Muscle of leg (tissue), 3 donors: ENCODE measurements at regions not wholly inside any gene's neighbourhood (a gene's known extent, or its start where the extent isn't known, plus 50 kb on each side); places are given as distances from the start of the nearest gene placed in this dataset.
"Not testable (repeated sequence)": the region's sequence is repeated elsewhere in the genome, so short reads cannot be mapped to it uniquely, and the experiment has no call there.

Source experiments
- DNase-seq: peaks from one replicate; pipeline ENCODE4 v3.0.0; 2013
- H3K27ac ChIP-seq: one replicate; pipeline ENCODE4 v1.5.1; 2013; ENCODE audit warnings: mild to moderate bottlenecking, low read length, control low read depth
- H3K27me3 ChIP-seq: one replicate; pipeline ENCODE4 v1.6.1; 2013; ENCODE audit warnings: low read length; ENCODE audit not compliant: control insufficient read depth, insufficient read depth
- H3K36me3 ChIP-seq: one replicate; pipeline ENCODE4 v1.6.1; 2013; ENCODE audit warnings: low read length; ENCODE audit not compliant: control insufficient read depth, insufficient read depth
- H3K4me1 ChIP-seq: one replicate; pipeline ENCODE4 v1.6.1; 2013; ENCODE audit warnings: low read length; ENCODE audit not compliant: control insufficient read depth, insufficient read depth
- H3K4me3 ChIP-seq: one replicate; pipeline ENCODE4 v1.5.1; 2013; ENCODE audit warnings: low read length, control low read depth
- H3K9me3 ChIP-seq: replicated peaks from 2 replicates; pipeline ENCODE4 v1.6.1; 2013; ENCODE audit warnings: low read depth, low read length; ENCODE audit not compliant: control insufficient read depth
- WGBS: methylation state at CpG from one replicate; pipeline ENCODE4 v1.1.5; 2013; ENCODE audit warnings: missing lambda C conversion rate; ENCODE audit not compliant: insufficient coverage; 5-methylcytosine and 5-hydroxymethylcytosine counted together

- H3K4me3 ChIP-seq = no peak overlapping the region
- no peak overlapping the region for H3K27ac ChIP-seq
- H3K4me1 ChIP-seq = peaks cover 3% of the 10 kb centered on the region
- 67% methylated on average over 1 of the region's 5 CpGs for WGBS
- H3K27me3 ChIP-seq = no peaks in the 10 kb centered on the region
- no peaks in the 10 kb centered on the region for H3K9me3 ChIP-seq
- no peaks in the 10 kb centered on the region for H3K36me3 ChIP-seq
- DNase-seq = peak; percentile 40
Measured at GRCh38 chr5:20832204-20833080, 844.4 kb upstream of the CDH18 start.

- H3K36me3 ChIP-seq, H3K9me3 ChIP-seq, DNase-seq, H3K27ac ChIP-seq, H3K27me3 ChIP-seq, H3K4me3 ChIP-seq, H3K4me1 ChIP-seq: not testable (repeated sequence)
- WGBS = no CpG with 5 or more reads among the region's 1 CpG
Measured at GRCh38 chr5:20825951-20826350, 838.0 kb upstream of the CDH18 start.

GRCh38 chr5:20797216-20797615, 809.2 kb upstream of the CDH18 start:
- WGBS = no CpG with 5 or more reads among the region's 1 CpG
- peak; percentile 64 for DNase-seq
- not testable (repeated sequence) for H3K9me3 ChIP-seq

GRCh38 chr5:20784755-20785154, 796.8 kb upstream of the CDH18 start:
- DNase-seq, H3K4me3 ChIP-seq, H3K27ac ChIP-seq, H3K27me3 ChIP-seq, H3K4me1 ChIP-seq, H3K36me3 ChIP-seq, H3K9me3 ChIP-seq: not testable (repeated sequence)
- no CpG with 5 or more reads among the region's 5 CpGs for WGBS

More at GRCh38 chr5:20797216-20797615, 809.2 kb upstream of the CDH18 start:
- not testable (repeated sequence) for H3K4me1 ChIP-seq, H3K4me3 ChIP-seq, H3K27me3 ChIP-seq, H3K36me3 ChIP-seq, H3K27ac ChIP-seq

- H3K4me3 ChIP-seq, DNase-seq, H3K36me3 ChIP-seq, H3K4me1 ChIP-seq, H3K27ac ChIP-seq, H3K27me3 ChIP-seq, H3K9me3 ChIP-seq: not testable (repeated sequence)
- no CpG with 5 or more reads among the region's 2 CpGs for WGBS
Measured at GRCh38 chr5:20783484-20783883, 795.5 kb upstream of the CDH18 start.

GRCh38 chr5:20771338-20771737, 783.3 kb upstream of the CDH18 start:
- not testable (repeated sequence) for DNase-seq, H3K4me1 ChIP-seq, H3K27ac ChIP-seq, H3K9me3 ChIP-seq, H3K36me3 ChIP-seq, H3K4me3 ChIP-seq, H3K27me3 ChIP-seq
- no CpG with 5 or more reads among the region's 2 CpGs for WGBS

- DNase-seq, H3K27me3 ChIP-seq, H3K9me3 ChIP-seq, H3K4me1 ChIP-seq, H3K4me3 ChIP-seq, H3K36me3 ChIP-seq, H3K27ac ChIP-seq: not testable (repeated sequence)
- no CpG with 5 or more reads among the region's 2 CpGs for WGBS
Measured at GRCh38 chr5:20765074-20765473, 777.1 kb upstream of the CDH18 start.

- H3K4me1 ChIP-seq, H3K9me3 ChIP-seq, H3K36me3 ChIP-seq, H3K27ac ChIP-seq, H3K4me3 ChIP-seq, H3K27me3 ChIP-seq, DNase-seq: not testable (repeated sequence)
Measured at GRCh38 chr5:20759459-20759858, 771.5 kb upstream of the CDH18 start.

- not testable (repeated sequence) for H3K27me3 ChIP-seq, H3K4me1 ChIP-seq, H3K9me3 ChIP-seq, H3K36me3 ChIP-seq, DNase-seq, H3K4me3 ChIP-seq, H3K27ac ChIP-seq
- WGBS = no CpG with 5 or more reads among the region's 2 CpGs
Measured at GRCh38 chr5:20752179-20752578, 764.2 kb upstream of the CDH18 start.

- not testable (repeated sequence) for DNase-seq, H3K27me3 ChIP-seq, H3K27ac ChIP-seq, H3K4me1 ChIP-seq, H3K9me3 ChIP-seq, H3K36me3 ChIP-seq, H3K4me3 ChIP-seq
- no CpG with 5 or more reads among the region's 2 CpGs for WGBS
Measured at GRCh38 chr5:20735715-20736114, 747.7 kb upstream of the CDH18 start.

GRCh38 chr5:20732223-20732622, 744.2 kb upstream of the CDH18 start:
- H3K4me1 ChIP-seq, H3K27me3 ChIP-seq, H3K36me3 ChIP-seq, DNase-seq, H3K27ac ChIP-seq, H3K4me3 ChIP-seq, H3K9me3 ChIP-seq: not testable (repeated sequence)
- no CpG with 5 or more reads among the region's 1 CpG for WGBS
